HEK293 (cell line): ENCODE measurements at regions not wholly inside any gene's neighbourhood (a gene's known extent, or its start where the extent isn't known, plus 50 kb on each side); places are given as distances from the start of the nearest gene placed in this dataset.
A peak's percentile ranks its signal among the peaks of the same experiment; 100 is the strongest.

ENCODE experiments used
- HOXA7 ChIP-seq: sonication (generic); formaldehyde crosslinking; IDR thresholded peaks from 2 replicates; pipeline ENCODE4 v1.8.1; 2022; ENCODE audit warnings: missing genetic modification reagents, borderline replicate concordance
- KLF16 ChIP-seq: fragments of 450-650 bp; formaldehyde crosslinking; IDR thresholded peaks from 2 replicates; pipeline ENCODE4 v1.5.1; 2017; ENCODE audit warnings: missing biosample characterization, missing genetic modification characterization
- KLF9 ChIP-seq: fragments of 450-650 bp; formaldehyde crosslinking; IDR thresholded peaks from 2 replicates; pipeline ENCODE4 v1.5.1; 2016; ENCODE audit warnings: missing biosample characterization, missing genetic modification characterization, low read depth
- RBAK ChIP-seq: fragments of 450-650 bp; formaldehyde crosslinking; IDR thresholded peaks from 2 replicates; pipeline ENCODE4 v1.5.1; 2016; ENCODE audit warnings: missing biosample characterization, missing genetic modification characterization
- SCRT2 ChIP-seq: fragments of 450-650 bp; formaldehyde crosslinking; IDR thresholded peaks from 2 replicates; pipeline ENCODE4 v1.5.1; 2016; ENCODE audit warnings: missing biosample characterization, missing genetic modification characterization
- ZBTB21 ChIP-seq: fragments of 450-650 bp; formaldehyde crosslinking; IDR thresholded peaks from 2 replicates; pipeline ENCODE4 v1.5.1; 2017; ENCODE audit warnings: missing biosample characterization, missing genetic modification characterization
- ZNF169 ChIP-seq: fragments of 450-650 bp; formaldehyde crosslinking; IDR thresholded peaks from 2 replicates; pipeline ENCODE4 v1.5.1; 2016; ENCODE audit warnings: missing biosample characterization, missing genetic modification characterization
- ZNF174 ChIP-seq: fragments of 450-650 bp; formaldehyde crosslinking; IDR thresholded peaks from 2 replicates; pipeline ENCODE4 v1.5.0; 2017; ENCODE audit warnings: missing biosample characterization, mild to moderate bottlenecking, missing genetic modification characterization
- ZNF792 ChIP-seq: fragments of 450-650 bp; formaldehyde crosslinking; IDR thresholded peaks from 2 replicates; pipeline ENCODE4 v1.5.1; 2016; ENCODE audit warnings: missing biosample characterization, missing genetic modification characterization
- TF ChIP-seq, protein P1 (sequence below): fragments of 450-650 bp; formaldehyde crosslinking; IDR thresholded peaks from 2 replicates; pipeline ENCODE4 v1.5.1; 2016; ENCODE audit warnings: missing biosample characterization, missing genetic modification characterization
- TF ChIP-seq, protein P2 (sequence below): fragments of 450-650 bp; formaldehyde crosslinking; IDR thresholded peaks from 2 replicates; pipeline ENCODE4 v1.5.1; 2016; ENCODE audit warnings: missing biosample characterization, missing genetic modification characterization
- TF ChIP-seq, protein P3 (sequence below): fragments of 450-650 bp; formaldehyde crosslinking; optimal IDR thresholded peaks from 2 replicates; pipeline ENCODE3; 2016; ENCODE audit warnings: missing biosample characterization, mild to moderate bottlenecking, missing genetic modification characterization
- TF ChIP-seq, protein P4 (sequence below): fragments of 450-650 bp; formaldehyde crosslinking; IDR thresholded peaks from 2 replicates; pipeline ENCODE4 v1.5.1; 2016; ENCODE audit warnings: missing biosample characterization, missing genetic modification characterization
- TF ChIP-seq, protein P5 (sequence below): fragments of 450-650 bp; IDR thresholded peaks from 2 replicates; pipeline ENCODE4 v1.5.1; 2018; ENCODE audit warnings: missing biosample characterization, mild to moderate bottlenecking, missing genetic modification characterization

DNA sequence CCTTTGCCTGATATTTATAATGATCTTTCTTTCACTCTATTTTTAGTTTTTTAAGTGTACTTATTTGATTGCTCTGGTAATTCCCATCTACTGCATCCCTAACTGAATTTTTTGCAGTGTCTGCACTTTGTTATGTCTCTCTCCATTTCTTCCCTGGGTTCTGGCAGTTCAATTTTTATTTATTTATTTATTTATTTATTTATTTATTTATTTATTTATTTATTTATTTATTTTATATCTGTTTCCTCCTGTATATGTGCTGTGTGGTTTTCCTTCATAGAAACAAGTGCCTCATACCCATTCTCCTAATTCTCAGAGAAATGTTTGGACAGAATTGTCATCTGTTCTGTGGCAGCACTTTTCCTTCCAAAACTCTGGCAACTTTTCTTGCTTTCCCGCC lies 2370.8 kb upstream of the WWC1 start:
- TF ChIP-seq HOXA7 (CRISPR knock-in tag) (no peak), ZNF169 (no peak), KLF16 (no peak), SCRT2 (tag by site-specific recombination) (no peak), ZBTB21 (tag by site-specific recombination) (no peak), KLF9 (no peak), ZNF792 (tag by site-specific recombination) (no peak), ZNF174 (tag by site-specific recombination) (no peak), RBAK (no peak)
- TF ChIP-seq, protein P1, sequence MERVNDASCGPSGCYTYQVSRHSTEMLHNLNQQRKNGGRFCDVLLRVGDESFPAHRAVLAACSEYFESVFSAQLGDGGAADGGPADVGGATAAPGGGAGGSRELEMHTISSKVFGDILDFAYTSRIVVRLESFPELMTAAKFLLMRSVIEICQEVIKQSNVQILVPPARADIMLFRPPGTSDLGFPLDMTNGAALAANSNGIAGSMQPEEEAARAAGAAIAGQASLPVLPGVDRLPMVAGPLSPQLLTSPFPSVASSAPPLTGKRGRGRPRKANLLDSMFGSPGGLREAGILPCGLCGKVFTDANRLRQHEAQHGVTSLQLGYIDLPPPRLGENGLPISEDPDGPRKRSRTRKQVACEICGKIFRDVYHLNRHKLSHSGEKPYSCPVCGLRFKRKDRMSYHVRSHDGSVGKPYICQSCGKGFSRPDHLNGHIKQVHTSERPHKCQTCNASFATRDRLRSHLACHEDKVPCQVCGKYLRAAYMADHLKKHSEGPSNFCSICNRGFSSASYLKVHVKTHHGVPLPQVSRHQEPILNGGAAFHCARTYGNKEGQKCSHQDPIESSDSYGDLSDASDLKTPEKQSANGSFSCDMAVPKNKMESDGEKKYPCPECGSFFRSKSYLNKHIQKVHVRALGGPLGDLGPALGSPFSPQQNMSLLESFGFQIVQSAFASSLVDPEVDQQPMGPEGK (tag by site-specific recombination): no peak
- TF ChIP-seq, protein P2, sequence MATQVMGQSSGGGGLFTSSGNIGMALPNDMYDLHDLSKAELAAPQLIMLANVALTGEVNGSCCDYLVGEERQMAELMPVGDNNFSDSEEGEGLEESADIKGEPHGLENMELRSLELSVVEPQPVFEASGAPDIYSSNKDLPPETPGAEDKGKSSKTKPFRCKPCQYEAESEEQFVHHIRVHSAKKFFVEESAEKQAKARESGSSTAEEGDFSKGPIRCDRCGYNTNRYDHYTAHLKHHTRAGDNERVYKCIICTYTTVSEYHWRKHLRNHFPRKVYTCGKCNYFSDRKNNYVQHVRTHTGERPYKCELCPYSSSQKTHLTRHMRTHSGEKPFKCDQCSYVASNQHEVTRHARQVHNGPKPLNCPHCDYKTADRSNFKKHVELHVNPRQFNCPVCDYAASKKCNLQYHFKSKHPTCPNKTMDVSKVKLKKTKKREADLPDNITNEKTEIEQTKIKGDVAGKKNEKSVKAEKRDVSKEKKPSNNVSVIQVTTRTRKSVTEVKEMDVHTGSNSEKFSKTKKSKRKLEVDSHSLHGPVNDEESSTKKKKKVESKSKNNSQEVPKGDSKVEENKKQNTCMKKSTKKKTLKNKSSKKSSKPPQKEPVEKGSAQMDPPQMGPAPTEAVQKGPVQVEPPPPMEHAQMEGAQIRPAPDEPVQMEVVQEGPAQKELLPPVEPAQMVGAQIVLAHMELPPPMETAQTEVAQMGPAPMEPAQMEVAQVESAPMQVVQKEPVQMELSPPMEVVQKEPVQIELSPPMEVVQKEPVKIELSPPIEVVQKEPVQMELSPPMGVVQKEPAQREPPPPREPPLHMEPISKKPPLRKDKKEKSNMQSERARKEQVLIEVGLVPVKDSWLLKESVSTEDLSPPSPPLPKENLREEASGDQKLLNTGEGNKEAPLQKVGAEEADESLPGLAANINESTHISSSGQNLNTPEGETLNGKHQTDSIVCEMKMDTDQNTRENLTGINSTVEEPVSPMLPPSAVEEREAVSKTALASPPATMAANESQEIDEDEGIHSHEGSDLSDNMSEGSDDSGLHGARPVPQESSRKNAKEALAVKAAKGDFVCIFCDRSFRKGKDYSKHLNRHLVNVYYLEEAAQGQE (tag by site-specific recombination): peak; percentile 59; the same call in 1 of the 2 replicates
- TF ChIP-seq, protein P3, sequence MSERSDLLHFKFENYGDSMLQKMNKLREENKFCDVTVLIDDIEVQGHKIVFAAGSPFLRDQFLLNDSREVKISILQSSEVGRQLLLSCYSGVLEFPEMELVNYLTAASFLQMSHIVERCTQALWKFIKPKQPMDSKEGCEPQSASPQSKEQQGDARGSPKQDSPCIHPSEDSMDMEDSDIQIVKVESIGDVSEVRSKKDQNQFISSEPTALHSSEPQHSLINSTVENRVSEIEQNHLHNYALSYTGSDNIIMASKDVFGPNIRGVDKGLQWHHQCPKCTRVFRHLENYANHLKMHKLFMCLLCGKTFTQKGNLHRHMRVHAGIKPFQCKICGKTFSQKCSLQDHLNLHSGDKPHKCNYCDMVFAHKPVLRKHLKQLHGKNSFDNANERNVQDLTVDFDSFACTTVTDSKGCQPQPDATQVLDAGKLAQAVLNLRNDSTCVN (tag by site-specific recombination): no peak
- TF ChIP-seq, protein P4, sequence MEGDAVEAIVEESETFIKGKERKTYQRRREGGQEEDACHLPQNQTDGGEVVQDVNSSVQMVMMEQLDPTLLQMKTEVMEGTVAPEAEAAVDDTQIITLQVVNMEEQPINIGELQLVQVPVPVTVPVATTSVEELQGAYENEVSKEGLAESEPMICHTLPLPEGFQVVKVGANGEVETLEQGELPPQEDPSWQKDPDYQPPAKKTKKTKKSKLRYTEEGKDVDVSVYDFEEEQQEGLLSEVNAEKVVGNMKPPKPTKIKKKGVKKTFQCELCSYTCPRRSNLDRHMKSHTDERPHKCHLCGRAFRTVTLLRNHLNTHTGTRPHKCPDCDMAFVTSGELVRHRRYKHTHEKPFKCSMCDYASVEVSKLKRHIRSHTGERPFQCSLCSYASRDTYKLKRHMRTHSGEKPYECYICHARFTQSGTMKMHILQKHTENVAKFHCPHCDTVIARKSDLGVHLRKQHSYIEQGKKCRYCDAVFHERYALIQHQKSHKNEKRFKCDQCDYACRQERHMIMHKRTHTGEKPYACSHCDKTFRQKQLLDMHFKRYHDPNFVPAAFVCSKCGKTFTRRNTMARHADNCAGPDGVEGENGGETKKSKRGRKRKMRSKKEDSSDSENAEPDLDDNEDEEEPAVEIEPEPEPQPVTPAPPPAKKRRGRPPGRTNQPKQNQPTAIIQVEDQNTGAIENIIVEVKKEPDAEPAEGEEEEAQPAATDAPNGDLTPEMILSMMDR (tag by site-specific recombination): no peak
- TF ChIP-seq, protein P5, sequence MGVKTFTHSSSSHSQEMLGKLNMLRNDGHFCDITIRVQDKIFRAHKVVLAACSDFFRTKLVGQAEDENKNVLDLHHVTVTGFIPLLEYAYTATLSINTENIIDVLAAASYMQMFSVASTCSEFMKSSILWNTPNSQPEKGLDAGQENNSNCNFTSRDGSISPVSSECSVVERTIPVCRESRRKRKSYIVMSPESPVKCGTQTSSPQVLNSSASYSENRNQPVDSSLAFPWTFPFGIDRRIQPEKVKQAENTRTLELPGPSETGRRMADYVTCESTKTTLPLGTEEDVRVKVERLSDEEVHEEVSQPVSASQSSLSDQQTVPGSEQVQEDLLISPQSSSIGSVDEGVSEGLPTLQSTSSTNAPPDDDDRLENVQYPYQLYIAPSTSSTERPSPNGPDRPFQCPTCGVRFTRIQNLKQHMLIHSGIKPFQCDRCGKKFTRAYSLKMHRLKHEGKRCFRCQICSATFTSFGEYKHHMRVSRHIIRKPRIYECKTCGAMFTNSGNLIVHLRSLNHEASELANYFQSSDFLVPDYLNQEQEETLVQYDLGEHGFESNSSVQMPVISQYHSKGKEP (tag by site-specific recombination): no peak
